LNCAP (cell line): ENCODE measurements at regions not wholly inside any gene's neighbourhood (a gene's known extent, or its start where the extent isn't known, plus 50 kb on each side); places are given as distances from the start of the nearest gene placed in this dataset.

Experiments
- TF ChIP-seq, protein P1 (sequence below): fragments of 450-650 bp; IDR thresholded peaks from 2 replicates; pipeline ENCODE4 v1.5.1; 2017; ENCODE audit warnings: mild to moderate bottlenecking

DNA sequence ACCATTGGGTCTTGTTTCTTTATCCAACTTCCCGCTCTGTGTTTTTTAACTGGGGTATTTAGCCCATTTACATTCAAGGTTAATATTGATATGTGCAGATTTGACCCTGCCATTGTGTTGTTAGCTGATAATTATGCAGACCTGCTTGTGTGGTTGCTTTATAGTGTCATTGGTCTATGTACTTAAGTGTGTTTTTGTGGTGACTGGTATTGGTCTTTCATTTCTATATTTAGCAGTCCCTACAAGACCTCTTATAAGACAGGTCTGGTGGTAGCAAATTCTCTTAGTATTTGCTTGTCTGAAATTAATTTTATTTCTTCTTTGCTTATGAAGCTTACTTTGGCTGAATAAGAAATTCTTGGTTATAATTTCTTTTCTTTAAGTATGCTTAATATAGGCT is 698.1 kb downstream of the DTWD2 start:
- TF ChIP-seq, protein P1, sequence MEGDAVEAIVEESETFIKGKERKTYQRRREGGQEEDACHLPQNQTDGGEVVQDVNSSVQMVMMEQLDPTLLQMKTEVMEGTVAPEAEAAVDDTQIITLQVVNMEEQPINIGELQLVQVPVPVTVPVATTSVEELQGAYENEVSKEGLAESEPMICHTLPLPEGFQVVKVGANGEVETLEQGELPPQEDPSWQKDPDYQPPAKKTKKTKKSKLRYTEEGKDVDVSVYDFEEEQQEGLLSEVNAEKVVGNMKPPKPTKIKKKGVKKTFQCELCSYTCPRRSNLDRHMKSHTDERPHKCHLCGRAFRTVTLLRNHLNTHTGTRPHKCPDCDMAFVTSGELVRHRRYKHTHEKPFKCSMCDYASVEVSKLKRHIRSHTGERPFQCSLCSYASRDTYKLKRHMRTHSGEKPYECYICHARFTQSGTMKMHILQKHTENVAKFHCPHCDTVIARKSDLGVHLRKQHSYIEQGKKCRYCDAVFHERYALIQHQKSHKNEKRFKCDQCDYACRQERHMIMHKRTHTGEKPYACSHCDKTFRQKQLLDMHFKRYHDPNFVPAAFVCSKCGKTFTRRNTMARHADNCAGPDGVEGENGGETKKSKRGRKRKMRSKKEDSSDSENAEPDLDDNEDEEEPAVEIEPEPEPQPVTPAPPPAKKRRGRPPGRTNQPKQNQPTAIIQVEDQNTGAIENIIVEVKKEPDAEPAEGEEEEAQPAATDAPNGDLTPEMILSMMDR, result no peak

DNA sequence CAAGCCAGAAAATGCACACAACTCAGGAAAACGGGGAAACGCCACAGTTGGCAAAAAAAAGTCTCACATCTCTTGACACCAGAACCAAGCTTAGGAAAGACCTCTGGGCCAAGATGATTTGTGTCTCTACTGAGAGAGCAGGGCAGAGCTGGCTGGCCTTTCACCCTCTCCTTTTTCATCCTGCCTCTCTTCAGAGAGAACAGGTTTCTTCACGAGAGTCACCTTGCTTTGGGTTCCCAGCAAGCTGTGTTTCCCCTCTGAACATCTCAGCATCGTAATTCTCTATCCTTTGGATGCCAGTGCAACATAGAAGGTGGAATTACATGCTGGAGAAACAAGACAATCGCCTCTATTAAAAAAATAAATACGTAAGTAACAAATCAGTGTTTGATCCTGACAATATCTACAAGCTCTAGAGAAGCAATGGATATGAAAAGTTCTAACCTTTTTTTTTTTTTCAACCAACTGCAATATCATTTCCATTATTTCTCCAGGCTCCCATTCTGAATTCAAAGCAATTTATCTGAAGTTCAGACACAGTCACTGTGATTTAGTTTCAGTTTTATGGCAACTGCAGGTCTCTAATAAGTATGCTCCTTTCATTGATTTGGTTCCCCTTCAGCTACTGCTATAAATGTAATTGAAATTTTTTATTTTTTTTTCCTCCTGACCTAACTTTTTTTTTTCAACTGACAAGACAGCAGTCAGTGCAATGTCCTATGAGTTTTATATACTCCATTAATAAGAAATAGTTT is 708.6 kb downstream of the DTWD2 start:
- TF ChIP-seq, protein P1, result no peak

DNA sequence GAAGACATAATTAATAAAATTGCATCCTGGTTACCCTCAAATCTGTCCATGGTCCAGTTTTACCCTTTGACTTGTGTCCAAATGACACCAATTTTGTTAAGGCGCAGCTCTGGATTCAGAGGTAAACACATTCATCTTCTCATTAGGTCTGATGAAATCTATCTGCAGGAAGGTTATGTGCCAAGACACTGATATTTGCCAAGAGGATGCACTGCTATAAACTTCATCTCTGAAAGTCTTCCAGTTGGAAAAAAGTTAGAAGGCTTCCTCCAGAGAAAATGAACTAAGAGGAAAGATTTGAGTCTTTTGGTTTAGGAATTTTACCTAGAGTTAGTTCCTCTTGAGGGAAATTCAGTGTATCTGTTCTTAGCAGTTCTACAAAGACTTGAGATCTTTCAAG is 717.8 kb downstream of the DTWD2 start:
- TF ChIP-seq, protein P1, result no peak

DNA sequence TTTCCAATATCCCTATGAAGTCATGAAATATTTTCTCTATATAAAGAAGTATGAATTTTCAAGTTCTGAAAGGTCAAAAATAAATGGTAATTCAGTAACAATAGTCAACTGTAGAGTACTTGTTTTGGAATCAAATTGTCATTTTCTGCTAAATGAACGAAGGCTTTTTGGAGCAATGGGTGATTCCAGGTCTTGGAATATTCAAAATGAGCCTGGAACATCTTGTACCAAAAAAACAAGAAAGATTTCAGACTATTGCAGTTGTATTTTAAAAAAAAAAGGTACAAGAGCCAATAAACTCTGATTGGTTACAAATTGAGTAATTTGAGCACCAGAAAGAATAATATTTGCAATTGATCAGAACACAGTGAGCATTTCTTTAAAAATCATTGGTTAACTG is 730.1 kb downstream of the DTWD2 start:
- TF ChIP-seq, protein P1, result no peak

DNA sequence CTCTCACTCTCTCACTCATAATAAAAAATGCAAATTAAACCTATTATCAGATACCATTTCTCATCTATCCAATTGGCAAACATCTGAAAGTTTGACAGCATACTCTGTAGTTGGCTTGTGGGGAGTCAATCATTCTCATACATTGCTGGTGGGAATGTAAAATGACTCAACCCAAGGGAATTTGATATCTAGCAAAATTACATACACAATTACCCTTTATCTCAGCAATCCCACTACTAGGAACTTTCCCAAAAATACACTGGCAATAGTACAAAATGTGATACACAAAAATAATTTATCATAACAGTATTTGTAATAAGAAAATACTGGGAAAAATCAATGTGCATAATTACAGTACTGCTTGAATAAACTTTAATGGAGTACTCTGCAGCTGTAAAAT is 731.3 kb downstream of the DTWD2 start:
- TF ChIP-seq, protein P1, result no peak

DNA sequence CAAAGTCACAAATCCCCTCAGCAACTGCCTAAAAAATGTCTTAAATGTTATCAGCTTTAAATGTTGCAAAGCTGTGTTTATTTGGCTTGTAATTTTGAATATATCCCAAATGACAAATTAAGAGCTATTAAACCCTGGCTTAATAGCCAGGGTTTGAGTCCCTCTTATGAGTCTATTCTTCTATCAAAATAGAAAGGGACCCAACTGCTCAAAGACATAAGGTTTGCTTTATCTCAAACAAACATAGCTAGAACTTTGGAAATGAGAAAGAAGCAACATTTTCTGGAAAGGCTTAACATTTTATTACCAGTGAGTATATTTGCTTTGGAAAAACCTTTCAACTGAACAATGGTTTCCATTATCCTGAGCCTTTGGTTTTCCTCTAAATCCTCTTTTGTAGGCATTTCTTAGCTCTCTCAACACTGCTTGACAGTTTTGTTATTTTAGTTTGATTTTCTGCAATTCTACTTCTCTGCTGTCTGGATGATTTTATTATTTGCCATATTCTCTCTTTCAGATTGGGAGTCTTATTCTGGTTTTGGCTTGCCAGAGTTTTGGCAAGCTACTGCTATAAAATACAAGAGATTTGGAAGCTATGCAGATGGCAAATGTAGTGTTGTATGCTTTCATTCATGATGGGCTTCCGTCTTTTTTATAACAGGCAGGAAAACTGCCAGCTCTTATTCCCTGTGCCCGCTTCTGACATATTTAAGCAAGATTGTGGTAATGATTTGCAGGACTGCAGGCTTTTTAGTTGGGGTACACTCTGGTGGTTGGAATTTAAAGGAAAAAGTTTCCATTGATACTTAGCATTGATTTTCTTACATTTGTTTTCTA is 734.9 kb downstream of the DTWD2 start:
- TF ChIP-seq, protein P1, result no peak

DNA sequence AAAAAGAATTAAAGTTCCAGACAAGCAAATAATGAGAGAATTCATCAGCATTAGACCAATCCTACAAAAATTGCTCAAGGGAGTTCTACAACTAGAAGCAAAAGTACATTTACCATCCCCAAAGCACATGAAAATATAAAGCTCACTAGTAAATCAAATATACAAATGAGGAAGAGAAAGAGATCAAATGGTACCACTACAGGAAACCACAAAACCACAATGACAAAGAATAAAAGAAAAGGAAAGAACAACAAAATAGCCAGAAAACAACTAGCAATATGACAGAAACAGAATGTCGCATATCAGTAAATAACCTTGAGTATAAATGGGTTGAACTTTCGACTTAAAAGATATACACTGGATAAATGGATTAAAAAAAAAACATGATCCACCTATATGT is 739.0 kb downstream of the DTWD2 start:
- TF ChIP-seq, protein P1, result no peak
